KMS-11 (cell line): ENCODE measurements at regions not wholly inside any gene's neighbourhood (a gene's known extent, or its start where the extent isn't known, plus 50 kb on each side); places are given as distances from the start of the nearest gene placed in this dataset.

Source experiments
- H2AFZ ChIP-seq: fragments of 200-600 bp; sonication (generic); 2 replicates; pipeline ENCODE4 v1.6.1; 2016; ENCODE audit warnings: antibody characterized with exemption, mixed run types, low read depth
- H3K27ac ChIP-seq: fragments of 200-600 bp; sonication (generic); 2 replicates; pipeline ENCODE4 v1.6.1; 2016; ENCODE audit warnings: mild to moderate bottlenecking, mixed run types
- H3K27me3 ChIP-seq: fragments of 200-600 bp; sonication (generic); 2 replicates; pipeline ENCODE4 v1.6.1; 2017; ENCODE audit warnings: mild to moderate bottlenecking, low read depth, mixed run types, moderate library complexity; ENCODE audit not compliant: insufficient read depth
- H3K36me3 ChIP-seq: fragments of 200-600 bp; sonication (generic); 2 replicates; pipeline ENCODE4 v1.6.1; 2017; ENCODE audit warnings: mild to moderate bottlenecking, mixed run types; ENCODE audit not compliant: insufficient read depth
- H3K4me1 ChIP-seq: fragments of 200-600 bp; sonication (generic); 2 replicates; pipeline ENCODE4 v1.6.1; 2016; ENCODE audit warnings: mild to moderate bottlenecking, low read depth, mixed run types; ENCODE audit not compliant: poor library complexity, severe bottlenecking
- H3K4me2 ChIP-seq: fragments of 200-600 bp; sonication (generic); 2 replicates; pipeline ENCODE4 v1.7.0; 2016; ENCODE audit warnings: mild to moderate bottlenecking, mixed run types
- H3K4me3 ChIP-seq: fragments of 200-600 bp; sonication (generic); IDR thresholded peaks from 2 replicates; pipeline ENCODE4 v1.6.1; 2017; ENCODE audit warnings: low read depth, low read length, mixed read lengths; ENCODE audit not compliant: insufficient read depth
- H3K79me2 ChIP-seq: fragments of 200-600 bp; sonication (generic); 2 replicates; pipeline ENCODE4 v1.6.1; 2016; ENCODE audit warnings: low read depth, mixed run types; ENCODE audit not compliant: insufficient read depth
- H3K9ac ChIP-seq: fragments of 200-600 bp; sonication (generic); 2 replicates; pipeline ENCODE4 v1.6.1; 2016; ENCODE audit warnings: mild to moderate bottlenecking, mixed run types
- H4K20me1 ChIP-seq: fragments of 200-600 bp; sonication (generic); 2 replicates; pipeline ENCODE4 v1.6.1; 2016; ENCODE audit warnings: mild to moderate bottlenecking, mixed run types; ENCODE audit not compliant: insufficient read depth
- CTCF ChIP-seq: fragments of 200-600 bp; sonication (generic); conservative IDR thresholded peaks from 2 replicates; pipeline ENCODE4 v1.6.1; 2017; ENCODE audit warnings: low read depth, mild to moderate bottlenecking, antibody characterized with exemption, low read length, moderate library complexity, mixed read lengths

- H3K4me2 ChIP-seq, result no peak overlapping the region
- no peaks in the 10 kb centered on the region for H3K27me3 ChIP-seq
- no peak overlapping the region for H3K27ac ChIP-seq
- no peak overlapping the region for H2AFZ ChIP-seq
- no peaks in the 10 kb centered on the region for H4K20me1 ChIP-seq
- no peak overlapping the region for H3K4me3 ChIP-seq
- no peaks in the 10 kb centered on the region for H3K4me1 ChIP-seq
- no peaks in the 10 kb centered on the region for H3K79me2 ChIP-seq
- no peaks in the 10 kb centered on the region for H3K36me3 ChIP-seq
- H3K9ac ChIP-seq, result no peak overlapping the region
- peak; percentile 86 for TF ChIP-seq CTCF
Measured at GRCh38 chr3:178385280-178385952, 150.8 kb upstream of the KCNMB2 start.

- H3K27me3 ChIP-seq, result no peaks in the 10 kb centered on the region
- H3K79me2 ChIP-seq, result no peaks in the 10 kb centered on the region
- no peak overlapping the region for H2AFZ ChIP-seq
- no peaks in the 10 kb centered on the region for H3K4me1 ChIP-seq
- TF ChIP-seq CTCF, result no peak
- H3K4me2 ChIP-seq, result no peak overlapping the region
- H3K9ac ChIP-seq, result no peak overlapping the region
- no peak overlapping the region for H3K27ac ChIP-seq
- no peaks in the 10 kb centered on the region for H4K20me1 ChIP-seq
- H3K36me3 ChIP-seq, result no peaks in the 10 kb centered on the region
- H3K4me3 ChIP-seq, result no peak overlapping the region
Measured at GRCh38 chr3:178386401-178386800, 149.8 kb upstream of the KCNMB2 start.

GRCh38 chr3:178386880-178387279 lies 149.4 kb upstream of the KCNMB2 start:
- no peaks in the 10 kb centered on the region for H3K36me3 ChIP-seq
- H4K20me1 ChIP-seq, result no peaks in the 10 kb centered on the region
- no peaks in the 10 kb centered on the region for H3K4me1 ChIP-seq
- no peaks in the 10 kb centered on the region for H3K79me2 ChIP-seq
- H2AFZ ChIP-seq, result no peak overlapping the region
- no peak overlapping the region for H3K4me3 ChIP-seq
- no peak overlapping the region for H3K27ac ChIP-seq
- H3K27me3 ChIP-seq, result no peaks in the 10 kb centered on the region
- H3K9ac ChIP-seq, result no peak overlapping the region
- no peak overlapping the region for H3K4me2 ChIP-seq
- no peak for TF ChIP-seq CTCF

- TF ChIP-seq CTCF, result no peak
- Histone ChIP-seq H3K4me1 (no peaks in the 10 kb centered on the region), H3K4me3 (no peak overlapping the region), H3K79me2 (no peaks in the 10 kb centered on the region), H3K4me2 (no peak overlapping the region), H3K27ac (no peak overlapping the region), H4K20me1 (no peaks in the 10 kb centered on the region), H3K9ac (no peak overlapping the region), H3K27me3 (no peaks in the 10 kb centered on the region), H2AFZ (no peak overlapping the region), H3K36me3 (no peaks in the 10 kb centered on the region)
Measured at GRCh38 chr3:178388473-178388872, 147.8 kb upstream of the KCNMB2 start.
